ENCODE measurements at regions not wholly inside any gene's neighbourhood (a gene's known extent, or its start where the extent isn't known, plus 50 kb on each side); places are given as distances from the start of the nearest gene placed in this dataset.
"Not testable (repeated sequence)": the region's sequence is repeated elsewhere in the genome, so short reads cannot be mapped to it uniquely, and the experiment has no call there.

- Mint-ChIP-seq H3K4me3 (no peak overlapping the region), H3K4me1 (peaks cover 4% of the 10 kb centered on the region), H3K27ac (no peak overlapping the region), H3K9me3 (no peaks in the 10 kb centered on the region), H3K36me3 (no peaks in the 10 kb centered on the region), H3K27me3 (ENCODE audit: insufficient read depth, low read depth) (peaks cover 5% of the 10 kb centered on the region)
- no peak overlapping the region for H3K27ac ChIP-seq
- no peak overlapping the region for H3K9ac ChIP-seq
- no peak overlapping the region for H3K4me2 ChIP-seq
- TF ChIP-seq EZH2phosphoT487 (IDR thresholded peaks at IDR 0.05), result no peak
- TF ChIP-seq CTCF (IDR thresholded peaks at IDR 0.05), result no peak
- no peak for TF ChIP-seq EZH2 (IDR thresholded peaks at IDR 0.05)
- H2AFZ ChIP-seq (replicated peaks), result no peak overlapping the region
- H3K4me1 ChIP-seq, result peaks cover 11% of the 10 kb centered on the region
- no peak for DNase-seq (ENCODE audit: low spot score)
- no peaks in the 10 kb centered on the region for H3K36me3 ChIP-seq
- no peaks in the 10 kb centered on the region for H3K79me2 ChIP-seq (ENCODE audit: low read depth)
- H4K20me1 ChIP-seq (ENCODE audit: low read depth), result no peaks in the 10 kb centered on the region
- H3K27me3 ChIP-seq, result no peaks in the 10 kb centered on the region
- H3K4me3 ChIP-seq, result no peak overlapping the region
- H3F3A ChIP-seq (ENCODE audit: low read depth), result no peaks in the 10 kb centered on the region
- no peaks in the 10 kb centered on the region for H3K9me3 ChIP-seq (ENCODE audit: low read depth)
These were observed 393.8 kb downstream of the TSHZ3 start for GRCh38 chr19:30955112-30956104.

- H3K4me1 Mint-ChIP-seq; H3K9me3 ChIP-seq (ENCODE audit: low read depth); H3K4me3 ChIP-seq; H3K4me2 ChIP-seq; H2AFZ ChIP-seq (replicated peaks); H3K27ac ChIP-seq; H4K20me1 ChIP-seq (ENCODE audit: low read depth); H3K4me1 ChIP-seq; DNase-seq (ENCODE audit: low spot score); H3K36me3 Mint-ChIP-seq; H3K79me2 ChIP-seq (ENCODE audit: low read depth); H3K9ac ChIP-seq; H3K27me3 ChIP-seq; H3K9me3 Mint-ChIP-seq; H3K27ac Mint-ChIP-seq; H3K4me3 Mint-ChIP-seq; H3K27me3 Mint-ChIP-seq (ENCODE audit: insufficient read depth, low read depth); H3K36me3 ChIP-seq; H3F3A ChIP-seq (ENCODE audit: low read depth): not testable (repeated sequence)
These were observed 404.8 kb downstream of the TSHZ3 start for GRCh38 chr19:30944276-30944932.

- H3K27ac Mint-ChIP-seq, result no peak overlapping the region
- Histone ChIP-seq H3K27me3 (no peaks in the 10 kb centered on the region), H3K36me3 (no peaks in the 10 kb centered on the region)
These were observed 406.0 kb downstream of the TSHZ3 start for GRCh38 chr19:30943101-30943843.

GRCh38 chr19:30942636-30943035, 406.6 kb downstream of the TSHZ3 start:
- no peaks in the 10 kb centered on the region for H3K79me2 ChIP-seq (ENCODE audit: low read depth)
- Mint-ChIP-seq H3K9me3 (peaks cover 3% of the 10 kb centered on the region), H3K4me1 (no peaks in the 10 kb centered on the region), H3K27ac (no peak overlapping the region), H3K4me3 (no peak overlapping the region), H3K36me3 (no peaks in the 10 kb centered on the region), H3K27me3 (ENCODE audit: insufficient read depth, low read depth) (peaks cover 4% of the 10 kb centered on the region)
- no peak overlapping the region for H3K4me2 ChIP-seq
- no peaks in the 10 kb centered on the region for H3K36me3 ChIP-seq
- H2AFZ ChIP-seq (replicated peaks), result peak overlapping the region; percentile 17
- H3K27me3 ChIP-seq, result no peaks in the 10 kb centered on the region
- no peak overlapping the region for H3K4me3 ChIP-seq
- H3K4me1 ChIP-seq, result no peaks in the 10 kb centered on the region
- no peaks in the 10 kb centered on the region for H3K9me3 ChIP-seq (ENCODE audit: low read depth)
- TF ChIP-seq CTCF (IDR thresholded peaks at IDR 0.05) (no peak), EZH2 (IDR thresholded peaks at IDR 0.05) (no peak), EZH2phosphoT487 (IDR thresholded peaks at IDR 0.05) (no peak)
- H3K9ac ChIP-seq, result no peak overlapping the region
- H4K20me1 ChIP-seq (ENCODE audit: low read depth), result no peaks in the 10 kb centered on the region
- no peaks in the 10 kb centered on the region for H3F3A ChIP-seq (ENCODE audit: low read depth)
- no peak overlapping the region for H3K27ac ChIP-seq
- no peak for DNase-seq (ENCODE audit: low spot score)

More at GRCh38 chr19:30943101-30943843, 406.0 kb downstream of the TSHZ3 start:
- no peak overlapping the region for H3K4me2 ChIP-seq
- no peaks in the 10 kb centered on the region for H3K4me1 ChIP-seq
- Mint-ChIP-seq H3K4me1 (no peaks in the 10 kb centered on the region), H3K9me3 (peaks cover 3% of the 10 kb centered on the region), H3K4me3 (no peak overlapping the region), H3K36me3 (no peaks in the 10 kb centered on the region), H3K27me3 (ENCODE audit: insufficient read depth, low read depth) (peaks cover 4% of the 10 kb centered on the region)
- H3F3A ChIP-seq (ENCODE audit: low read depth), result no peaks in the 10 kb centered on the region
- H3K9ac ChIP-seq, result no peak overlapping the region
- no peak for TF ChIP-seq EZH2phosphoT487 (IDR thresholded peaks at IDR 0.05)
- TF ChIP-seq EZH2 (IDR thresholded peaks at IDR 0.05), result no peak
- no peaks in the 10 kb centered on the region for H4K20me1 ChIP-seq (ENCODE audit: low read depth)
- H3K9me3 ChIP-seq (ENCODE audit: low read depth), result no peaks in the 10 kb centered on the region
- H3K27ac ChIP-seq, result no peak overlapping the region
- peak overlapping the region; percentile 17 for H2AFZ ChIP-seq (replicated peaks)
- no peak overlapping the region for H3K4me3 ChIP-seq
- no peak for DNase-seq (ENCODE audit: low spot score)
- H3K79me2 ChIP-seq (ENCODE audit: low read depth), result no peaks in the 10 kb centered on the region

Data from neural progenitor cell (in vitro differentiated cells).